ENCODE measurements at regions not wholly inside any gene's neighbourhood (a gene's known extent, or its start where the extent isn't known, plus 50 kb on each side); places are given as distances from the start of the nearest gene placed in this dataset.

DNA sequence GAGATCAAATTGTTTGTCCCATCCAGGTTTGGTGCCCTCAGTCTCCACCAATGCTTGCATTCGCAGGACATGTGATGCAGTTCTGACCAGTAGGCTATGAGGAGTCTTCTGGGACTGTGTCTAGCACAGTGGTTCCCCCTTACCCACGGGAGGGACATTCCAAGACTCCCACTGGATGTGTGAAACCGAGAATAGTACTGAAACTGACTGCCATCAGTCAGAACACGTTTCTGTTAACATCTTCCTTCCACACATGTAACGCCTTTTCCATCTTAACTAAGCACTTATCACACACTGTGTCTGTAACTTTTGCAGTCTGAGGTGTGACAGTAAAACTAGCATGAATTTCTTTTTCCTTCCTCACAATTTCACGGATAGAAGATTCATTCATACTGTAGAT lies 74.7 kb downstream of the PTTG1 start:
- CTCF ChIA-PET, result no interaction called here

DNA sequence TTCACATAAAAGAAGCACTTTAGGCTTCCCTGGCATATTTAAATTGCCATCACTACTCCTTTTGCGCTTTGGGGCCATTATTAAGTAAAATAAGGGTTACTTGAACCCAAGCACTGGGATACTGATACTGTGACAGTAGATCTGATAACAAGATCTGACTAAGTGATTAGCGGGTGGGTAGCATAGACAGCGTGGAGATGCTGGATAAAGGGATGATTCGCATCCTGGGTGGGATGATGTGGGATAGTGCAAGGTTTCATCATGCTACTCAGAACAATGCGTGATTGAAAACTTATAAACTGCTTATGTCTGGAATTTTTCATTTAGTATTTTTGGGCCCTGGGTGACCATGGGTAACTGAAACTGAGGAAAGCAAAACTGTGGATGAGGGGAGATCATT lies 75.1 kb downstream of the PTTG1 start:
- Histone ChIP-seq H3K4me3 (ENCODE audit: low read depth, low read length) (no peak overlapping the region), H3K36me3 (ENCODE audit: control insufficient read depth in 2 of 2, insufficient read depth in 1 of 2, low read length in 2 of 2) (no peaks in the 10 kb centered on the region), H3K27ac (ENCODE audit: extremely low read depth, low read depth, low read length) (no peak overlapping the region), H3K4me1 (ENCODE audit: control insufficient read depth, insufficient read depth, low read length) (no peaks in the 10 kb centered on the region), H3K9me3 (ENCODE audit: control insufficient read depth, insufficient read depth, low read depth, low read length) (no peaks in the 10 kb centered on the region)
- ChIA-PET POLR2A (no interaction called here), CTCF (no interaction called here)
- no peak for TF ChIP-seq MZF1 (tag by site-specific recombination; IDR thresholded peaks at IDR 0.05; ENCODE audit: borderline replicate concordance)
- TF ChIP-seq SP7 (tag by site-specific recombination; IDR thresholded peaks at IDR 0.05), result no peak
- TF ChIP-seq, protein P1, sequence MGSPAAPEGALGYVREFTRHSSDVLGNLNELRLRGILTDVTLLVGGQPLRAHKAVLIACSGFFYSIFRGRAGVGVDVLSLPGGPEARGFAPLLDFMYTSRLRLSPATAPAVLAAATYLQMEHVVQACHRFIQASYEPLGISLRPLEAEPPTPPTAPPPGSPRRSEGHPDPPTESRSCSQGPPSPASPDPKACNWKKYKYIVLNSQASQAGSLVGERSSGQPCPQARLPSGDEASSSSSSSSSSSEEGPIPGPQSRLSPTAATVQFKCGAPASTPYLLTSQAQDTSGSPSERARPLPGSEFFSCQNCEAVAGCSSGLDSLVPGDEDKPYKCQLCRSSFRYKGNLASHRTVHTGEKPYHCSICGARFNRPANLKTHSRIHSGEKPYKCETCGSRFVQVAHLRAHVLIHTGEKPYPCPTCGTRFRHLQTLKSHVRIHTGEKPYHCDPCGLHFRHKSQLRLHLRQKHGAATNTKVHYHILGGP (tag by site-specific recombination; IDR thresholded peaks at IDR 0.05), result no peak
- TF ChIP-seq ZNF747 (tag by site-specific recombination; IDR thresholded peaks at IDR 0.05), result no peak
- TF ChIP-seq, protein P2, sequence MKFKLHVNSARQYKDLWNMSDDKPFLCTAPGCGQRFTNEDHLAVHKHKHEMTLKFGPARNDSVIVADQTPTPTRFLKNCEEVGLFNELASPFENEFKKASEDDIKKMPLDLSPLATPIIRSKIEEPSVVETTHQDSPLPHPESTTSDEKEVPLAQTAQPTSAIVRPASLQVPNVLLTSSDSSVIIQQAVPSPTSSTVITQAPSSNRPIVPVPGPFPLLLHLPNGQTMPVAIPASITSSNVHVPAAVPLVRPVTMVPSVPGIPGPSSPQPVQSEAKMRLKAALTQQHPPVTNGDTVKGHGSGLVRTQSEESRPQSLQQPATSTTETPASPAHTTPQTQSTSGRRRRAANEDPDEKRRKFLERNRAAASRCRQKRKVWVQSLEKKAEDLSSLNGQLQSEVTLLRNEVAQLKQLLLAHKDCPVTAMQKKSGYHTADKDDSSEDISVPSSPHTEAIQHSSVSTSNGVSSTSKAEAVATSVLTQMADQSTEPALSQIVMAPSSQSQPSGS (tag by site-specific recombination; IDR thresholded peaks at IDR 0.05; ENCODE audit: low read depth), result no peak
- TF ChIP-seq ZIC2 (tag by site-specific recombination; IDR thresholded peaks at IDR 0.05), result no peak
- no peak for TF ChIP-seq ZNF792 (tag by site-specific recombination; IDR thresholded peaks at IDR 0.05)
- no peak for TF ChIP-seq ZNF10 (tag by site-specific recombination; IDR thresholded peaks at IDR 0.05)
- no peak for TF ChIP-seq OSR2 (tag by site-specific recombination; IDR thresholded peaks at IDR 0.05)
- TF ChIP-seq, protein P3, sequence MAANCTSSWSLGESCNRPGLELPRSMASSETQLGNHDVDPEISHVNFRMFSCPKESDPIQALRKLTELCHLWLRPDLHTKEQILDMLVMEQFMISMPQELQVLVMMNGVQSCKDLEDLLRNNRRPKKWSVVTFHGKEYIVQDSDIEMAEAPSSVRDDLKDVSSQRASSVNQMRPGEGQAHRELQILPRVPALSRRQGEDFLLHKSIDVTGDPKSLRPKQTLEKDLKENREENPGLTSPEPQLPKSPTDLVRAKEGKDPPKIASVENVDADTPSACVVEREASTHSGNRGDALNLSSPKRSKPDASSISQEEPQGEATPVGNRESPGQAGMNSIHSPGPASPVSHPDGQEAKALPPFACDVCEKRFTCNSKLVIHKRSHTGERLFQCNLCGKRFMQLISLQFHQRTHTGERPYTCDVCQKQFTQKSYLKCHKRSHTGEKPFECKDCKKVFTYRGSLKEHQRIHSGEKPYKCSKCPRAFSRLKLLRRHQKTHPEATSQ (tag by site-specific recombination; IDR thresholded peaks at IDR 0.05), result no peak
- no peak for TF ChIP-seq KLF8 (tag by site-specific recombination; IDR thresholded peaks at IDR 0.05)

More for the DNA sequence above, 74.7 kb downstream of the PTTG1 start:
- Histone ChIP-seq H3K4me3 (ENCODE audit: low read depth, low read length) (no peak overlapping the region), H3K36me3 (ENCODE audit: control insufficient read depth in 2 of 2, insufficient read depth in 1 of 2, low read length in 2 of 2) (no peaks in the 10 kb centered on the region), H3K4me1 (ENCODE audit: control insufficient read depth, insufficient read depth, low read length) (no peaks in the 10 kb centered on the region), H3K27ac (ENCODE audit: extremely low read depth, low read depth, low read length) (no peak overlapping the region), H3K9me3 (ENCODE audit: control insufficient read depth, insufficient read depth, low read depth, low read length) (no peaks in the 10 kb centered on the region)
- POLR2A ChIA-PET, result no interaction called here
- TF ChIP-seq ZSCAN30 (tag by site-specific recombination; IDR thresholded peaks at IDR 0.05), result no peak
- no peak for TF ChIP-seq ZNF610 (tag by site-specific recombination; IDR thresholded peaks at IDR 0.05; ENCODE audit: borderline replicate concordance)
- no peak for TF ChIP-seq ZNF311 (tag by site-specific recombination; IDR thresholded peaks at IDR 0.05; ENCODE audit: borderline replicate concordance)
- TF ChIP-seq, protein P4, sequence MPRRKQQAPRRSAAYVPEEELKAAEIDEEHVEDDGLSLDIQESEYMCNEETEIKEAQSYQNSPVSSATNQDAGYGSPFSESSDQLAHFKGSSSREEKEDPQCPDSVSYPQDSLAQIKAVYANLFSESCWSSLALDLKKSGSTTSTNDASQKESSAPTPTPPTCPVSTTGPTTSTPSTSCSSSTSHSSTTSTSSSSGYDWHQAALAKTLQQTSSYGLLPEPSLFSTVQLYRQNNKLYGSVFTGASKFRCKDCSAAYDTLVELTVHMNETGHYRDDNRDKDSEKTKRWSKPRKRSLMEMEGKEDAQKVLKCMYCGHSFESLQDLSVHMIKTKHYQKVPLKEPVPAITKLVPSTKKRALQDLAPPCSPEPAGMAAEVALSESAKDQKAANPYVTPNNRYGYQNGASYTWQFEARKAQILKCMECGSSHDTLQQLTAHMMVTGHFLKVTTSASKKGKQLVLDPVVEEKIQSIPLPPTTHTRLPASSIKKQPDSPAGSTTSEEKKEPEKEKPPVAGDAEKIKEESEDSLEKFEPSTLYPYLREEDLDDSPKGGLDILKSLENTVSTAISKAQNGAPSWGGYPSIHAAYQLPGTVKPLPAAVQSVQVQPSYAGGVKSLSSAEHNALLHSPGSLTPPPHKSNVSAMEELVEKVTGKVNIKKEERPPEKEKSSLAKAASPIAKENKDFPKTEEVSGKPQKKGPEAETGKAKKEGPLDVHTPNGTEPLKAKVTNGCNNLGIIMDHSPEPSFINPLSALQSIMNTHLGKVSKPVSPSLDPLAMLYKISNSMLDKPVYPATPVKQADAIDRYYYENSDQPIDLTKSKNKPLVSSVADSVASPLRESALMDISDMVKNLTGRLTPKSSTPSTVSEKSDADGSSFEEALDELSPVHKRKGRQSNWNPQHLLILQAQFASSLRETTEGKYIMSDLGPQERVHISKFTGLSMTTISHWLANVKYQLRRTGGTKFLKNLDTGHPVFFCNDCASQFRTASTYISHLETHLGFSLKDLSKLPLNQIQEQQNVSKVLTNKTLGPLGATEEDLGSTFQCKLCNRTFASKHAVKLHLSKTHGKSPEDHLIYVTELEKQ (tag by site-specific recombination; IDR thresholded peaks at IDR 0.05; ENCODE audit: borderline replicate concordance), result no peak
- TF ChIP-seq MZF1 (tag by site-specific recombination; IDR thresholded peaks at IDR 0.05; ENCODE audit: borderline replicate concordance), result no peak
- TF ChIP-seq ZNF121 (tag by site-specific recombination; IDR thresholded peaks at IDR 0.05), result no peak
- TF ChIP-seq, protein P5, sequence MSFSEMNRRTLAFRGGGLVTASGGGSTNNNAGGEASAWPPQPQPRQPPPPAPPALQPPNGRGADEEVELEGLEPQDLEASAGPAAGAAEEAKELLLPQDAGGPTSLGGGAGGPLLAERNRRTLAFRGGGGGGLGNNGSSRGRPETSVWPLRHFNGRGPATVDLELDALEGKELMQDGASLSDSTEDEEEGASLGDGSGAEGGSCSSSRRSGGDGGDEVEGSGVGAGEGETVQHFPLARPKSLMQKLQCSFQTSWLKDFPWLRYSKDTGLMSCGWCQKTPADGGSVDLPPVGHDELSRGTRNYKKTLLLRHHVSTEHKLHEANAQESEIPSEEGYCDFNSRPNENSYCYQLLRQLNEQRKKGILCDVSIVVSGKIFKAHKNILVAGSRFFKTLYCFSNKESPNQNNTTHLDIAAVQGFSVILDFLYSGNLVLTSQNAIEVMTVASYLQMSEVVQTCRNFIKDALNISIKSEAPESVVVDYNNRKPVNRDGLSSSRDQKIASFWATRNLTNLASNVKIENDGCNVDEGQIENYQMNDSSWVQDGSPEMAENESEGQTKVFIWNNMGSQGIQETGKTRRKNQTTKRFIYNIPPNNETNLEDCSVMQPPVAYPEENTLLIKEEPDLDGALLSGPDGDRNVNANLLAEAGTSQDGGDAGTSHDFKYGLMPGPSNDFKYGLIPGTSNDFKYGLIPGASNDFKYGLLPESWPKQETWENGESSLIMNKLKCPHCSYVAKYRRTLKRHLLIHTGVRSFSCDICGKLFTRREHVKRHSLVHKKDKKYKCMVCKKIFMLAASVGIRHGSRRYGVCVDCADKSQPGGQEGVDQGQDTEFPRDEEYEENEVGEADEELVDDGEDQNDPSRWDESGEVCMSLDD (tag by site-specific recombination; IDR thresholded peaks at IDR 0.05), result no peak
- TF ChIP-seq ZNF768 (tag by site-specific recombination; IDR thresholded peaks at IDR 0.05), result no peak
- TF ChIP-seq ZNF843 (tag by site-specific recombination; IDR thresholded peaks at IDR 0.05), result no peak
- no peak for TF ChIP-seq GLIS1 (tag by site-specific recombination; IDR thresholded peaks at IDR 0.05)
- TF ChIP-seq ZNF701 (tag by site-specific recombination; IDR thresholded peaks at IDR 0.05), result no peak
- TF ChIP-seq ZNF658 (tag by site-specific recombination; IDR thresholded peaks at IDR 0.05), result no peak
- TF ChIP-seq, protein P6, sequence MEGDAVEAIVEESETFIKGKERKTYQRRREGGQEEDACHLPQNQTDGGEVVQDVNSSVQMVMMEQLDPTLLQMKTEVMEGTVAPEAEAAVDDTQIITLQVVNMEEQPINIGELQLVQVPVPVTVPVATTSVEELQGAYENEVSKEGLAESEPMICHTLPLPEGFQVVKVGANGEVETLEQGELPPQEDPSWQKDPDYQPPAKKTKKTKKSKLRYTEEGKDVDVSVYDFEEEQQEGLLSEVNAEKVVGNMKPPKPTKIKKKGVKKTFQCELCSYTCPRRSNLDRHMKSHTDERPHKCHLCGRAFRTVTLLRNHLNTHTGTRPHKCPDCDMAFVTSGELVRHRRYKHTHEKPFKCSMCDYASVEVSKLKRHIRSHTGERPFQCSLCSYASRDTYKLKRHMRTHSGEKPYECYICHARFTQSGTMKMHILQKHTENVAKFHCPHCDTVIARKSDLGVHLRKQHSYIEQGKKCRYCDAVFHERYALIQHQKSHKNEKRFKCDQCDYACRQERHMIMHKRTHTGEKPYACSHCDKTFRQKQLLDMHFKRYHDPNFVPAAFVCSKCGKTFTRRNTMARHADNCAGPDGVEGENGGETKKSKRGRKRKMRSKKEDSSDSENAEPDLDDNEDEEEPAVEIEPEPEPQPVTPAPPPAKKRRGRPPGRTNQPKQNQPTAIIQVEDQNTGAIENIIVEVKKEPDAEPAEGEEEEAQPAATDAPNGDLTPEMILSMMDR (tag by site-specific recombination; IDR thresholded peaks at IDR 0.05), result no peak
- no peak for TF ChIP-seq ZNF558 (tag by site-specific recombination; IDR thresholded peaks at IDR 0.05)

Measured in HEK293 (cell line).